Thyroid gland (tissue), 4 donors: ENCODE measurements at regions not wholly inside any gene's neighbourhood (a gene's known extent, or its start where the extent isn't known, plus 50 kb on each side); places are given as distances from the start of the nearest gene placed in this dataset.

Experiments
- DNase-seq, 2 donors: peaks; one replicate each; pipeline ENCODE4 v3.0.0-alpha.2; 2019
- H3K27ac ChIP-seq, 3 donors: fragments of 200-600 bp; sonication (generic); 1 replicate in 2 of 3; 2 replicates in 1 of 3; pipeline ENCODE4 v1.5.1; 2016 to 2019; ENCODE audit warnings: mild to moderate bottlenecking in 1 of 3, moderate library complexity in 1 of 3
- H3K27me3 ChIP-seq: fragments of 200-600 bp; sonication (generic); one replicate; pipeline ENCODE4 v1.5.1; 2019
- H3K36me3 ChIP-seq, 2 donors: fragments of 200-600 bp; sonication (generic); one replicate each; pipeline ENCODE4 v1.5.1; 2016 to 2019
- H3K4me1 ChIP-seq, 2 donors: fragments of 200-600 bp; sonication (generic); one replicate each; pipeline ENCODE4 v1.5.1; 2017 to 2019
- H3K4me3 ChIP-seq, 3 donors: fragments of 200-600 bp; sonication (generic); replicated peaks in 1 of 3; 1 replicate in 2 of 3; 2 replicates in 1 of 3; pipeline ENCODE4 v1.5.1; 2016; ENCODE audit warnings: mild to moderate bottlenecking in 1 of 3
- H3K9me3 ChIP-seq: fragments of 200-600 bp; sonication (generic); one replicate; pipeline ENCODE4 v1.5.1; 2017
- CTCF ChIP-seq, 6 experiments: fragments of 200-600 bp in 3 of 6; fragments of 450-650 bp in 3 of 6; sonication (generic) in 3 of 6; IDR thresholded peaks; one replicate each; pipeline ENCODE4 v1.5.1; 2016 to 2019; ENCODE audit warnings: antibody characterized with exemption in 6 of 6, mild to moderate bottlenecking in 2 of 6, inconsistent platforms in 1 of 6, moderate library complexity in 1 of 6
- POLR2A ChIP-seq, 2 donors: fragments of 450-650 bp; IDR thresholded peaks; one replicate each; pipeline ENCODE4 v1.6.1; 2017; ENCODE audit warnings: antibody characterized with exemption in 2 of 2, mild to moderate bottlenecking in 2 of 2, moderate library complexity in 1 of 2
- WGBS, 2 donors: methylation state at CpG; one replicate each; pipeline ENCODE4 v1.1.5; 2017; 5-methylcytosine and 5-hydroxymethylcytosine counted together
- intact Hi-C: fragments of 100-400 bp; cut with DNase I; formaldehyde crosslinking; loops from one replicate; pipeline ENCODE4 v1.15.1; 2023

GRCh38 chr11:93075782-93076181 is 106.3 kb downstream of the MTNR1B start:
- Histone ChIP-seq H3K9me3 (no peaks in the 10 kb centered on the region), H3K36me3 (no peaks in the 10 kb centered on the region), H3K27ac (peak overlapping the region in 1 of 3 donors; percentile 58), H3K27me3 (no peaks in the 10 kb centered on the region), H3K4me3 (no peak overlapping the region), H3K4me1 (peaks cover 0 to 6% of the 10 kb centered on the region in 2 donors)
- TF ChIP-seq CTCF (IDR thresholded peaks at IDR 0.05) = no peak
- TF ChIP-seq POLR2A (IDR thresholded peaks at IDR 0.05) = no peak
- DNase-seq = no peak
- 35% methylated on average over 4 of the region's 4 CpGs for WGBS, 2 donors
- intact Hi-C loops = no loop called here

GRCh38 chr11:93080146-93080759 is 110.8 kb downstream of the MTNR1B start:
- WGBS, 2 donors = 30 to 43% methylated on average over 6 of the region's 6 CpGs
- TF ChIP-seq POLR2A (IDR thresholded peaks at IDR 0.05) (no peak), CTCF (IDR thresholded peaks at IDR 0.05) (no peak)
- intact Hi-C loops = no loop called here
- H3K36me3 ChIP-seq = no peaks in the 10 kb centered on the region
- peak; percentile 78 to 84 for DNase-seq
- no peak overlapping the region for H3K4me3 ChIP-seq
- no peaks in the 10 kb centered on the region for H3K27me3 ChIP-seq
- H3K4me1 ChIP-seq = peaks cover 0 to 6% of the 10 kb centered on the region in 2 donors
- no peaks in the 10 kb centered on the region for H3K9me3 ChIP-seq
- H3K27ac ChIP-seq = peak overlapping the region in 1 of 3 donors; percentile 36

- peaks cover 0 to 3% of the 10 kb centered on the region in 2 donors for H3K4me1 ChIP-seq
- 76 to 80% methylated on average over 1 of the region's 1 CpG for WGBS, 2 donors
- H3K36me3 ChIP-seq = no peaks in the 10 kb centered on the region
- TF ChIP-seq POLR2A (IDR thresholded peaks at IDR 0.05) (no peak), CTCF (IDR thresholded peaks at IDR 0.05) (no peak)
- H3K9me3 ChIP-seq = no peaks in the 10 kb centered on the region
- H3K27ac ChIP-seq = no peak overlapping the region
- H3K4me3 ChIP-seq = no peak overlapping the region
- intact Hi-C loops = no loop called here
- H3K27me3 ChIP-seq = no peaks in the 10 kb centered on the region
- DNase-seq = no peak
These were observed 112.2 kb downstream of the MTNR1B start for GRCh38 chr11:93081694-93082093.

GRCh38 chr11:93082900-93083299 is 113.4 kb downstream of the MTNR1B start:
- DNase-seq = no peak

More at GRCh38 chr11:93082900-93083299, 113.4 kb downstream of the MTNR1B start:
- TF ChIP-seq POLR2A (IDR thresholded peaks at IDR 0.05) (no peak), CTCF (IDR thresholded peaks at IDR 0.05) (no peak)
- Histone ChIP-seq H3K27me3 (no peaks in the 10 kb centered on the region), H3K9me3 (no peaks in the 10 kb centered on the region), H3K4me3 (no peak overlapping the region), H3K36me3 (no peaks in the 10 kb centered on the region), H3K4me1 (peaks cover 0 to 3% of the 10 kb centered on the region in 2 donors), H3K27ac (no peak overlapping the region)
- WGBS, 2 donors = 89 to 90% methylated on average over 6 of the region's 6 CpGs
- intact Hi-C loops = no loop called here
